ENCODE measurements at regions not wholly inside any gene's neighbourhood (a gene's known extent, or its start where the extent isn't known, plus 50 kb on each side); places are given as distances from the start of the nearest gene placed in this dataset.
"Not testable (repeated sequence)": the region's sequence is repeated elsewhere in the genome, so short reads cannot be mapped to it uniquely, and the experiment has no call there.

DNA sequence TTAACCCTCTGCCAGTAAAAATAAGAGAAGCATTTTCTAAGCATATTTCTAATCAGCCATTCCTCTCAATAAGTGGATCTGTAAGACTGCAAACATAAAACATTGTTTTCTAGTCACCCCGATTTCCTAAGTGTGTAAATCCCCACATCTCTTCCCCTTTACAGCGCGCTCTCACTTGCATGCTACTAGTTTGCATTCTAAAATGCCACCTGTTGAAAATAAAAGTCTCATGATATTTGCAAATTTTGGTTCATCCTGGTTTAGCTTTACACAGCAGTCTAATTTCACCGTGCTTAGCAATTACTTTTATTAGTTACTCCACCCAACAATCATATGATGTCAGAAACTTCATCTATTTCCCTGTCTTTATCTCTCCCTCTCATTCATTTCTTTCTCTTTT lies 1230.7 kb upstream of the ZEB2 start:
- DNase-seq = no peak

DNA sequence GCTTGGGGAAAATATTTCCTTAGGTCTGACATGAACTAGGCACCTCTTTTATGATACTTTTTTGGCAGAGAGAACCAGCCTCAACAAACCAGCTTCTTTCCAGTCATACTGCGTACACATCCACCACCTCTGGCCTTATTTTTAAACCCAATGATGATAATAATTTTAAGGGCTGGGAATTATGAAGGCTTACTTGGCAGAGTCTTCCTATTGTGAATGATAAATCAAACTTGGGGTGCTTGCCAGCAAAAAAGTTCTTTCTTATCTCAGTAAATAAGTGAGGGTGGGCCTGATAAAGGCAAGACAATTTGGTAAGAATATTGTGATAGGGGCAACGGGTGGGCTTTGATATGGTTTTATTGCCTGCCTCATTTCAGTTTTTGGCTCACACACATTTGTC lies 1230.2 kb upstream of the ZEB2 start:
- DNase-seq = no peak

DNA sequence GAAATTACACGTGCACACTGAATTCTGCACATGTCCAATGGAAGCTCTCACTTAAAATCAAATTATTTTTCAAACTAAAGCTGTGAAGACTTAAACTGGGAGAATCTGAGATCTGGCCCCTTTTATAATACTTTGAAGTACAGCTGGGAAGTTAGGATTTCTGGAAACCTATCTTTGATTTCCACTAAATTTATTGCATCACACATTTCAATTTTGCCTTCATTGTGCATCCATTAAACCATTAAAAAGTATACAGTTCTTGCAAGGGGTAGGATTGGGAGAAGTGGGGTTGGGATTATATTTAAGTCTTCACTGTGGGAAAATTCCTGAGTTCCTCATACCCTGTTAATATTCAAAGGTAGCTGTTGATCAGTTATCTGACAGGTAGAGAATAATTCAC lies 1229.6 kb upstream of the ZEB2 start:
- DNase-seq = no peak

DNA sequence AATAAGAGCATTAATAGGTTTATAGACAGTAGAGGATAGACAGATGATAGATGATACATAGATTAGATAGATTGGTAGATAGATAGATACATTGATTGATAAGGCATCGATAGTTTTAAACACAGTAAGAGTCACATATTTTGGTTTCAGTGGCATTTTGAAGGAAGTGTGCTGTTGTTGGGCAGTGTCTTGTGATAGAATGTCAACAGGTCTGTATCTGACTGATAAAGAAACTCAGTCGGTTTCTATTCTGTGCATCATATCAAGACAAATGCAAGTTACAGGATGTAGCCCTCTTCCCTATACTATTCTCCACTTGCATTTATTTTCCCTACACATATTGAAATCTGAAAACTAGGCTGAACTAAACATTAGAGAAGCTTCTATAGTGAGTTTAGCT lies 1229.0 kb upstream of the ZEB2 start:
- DNase-seq = no peak

DNA sequence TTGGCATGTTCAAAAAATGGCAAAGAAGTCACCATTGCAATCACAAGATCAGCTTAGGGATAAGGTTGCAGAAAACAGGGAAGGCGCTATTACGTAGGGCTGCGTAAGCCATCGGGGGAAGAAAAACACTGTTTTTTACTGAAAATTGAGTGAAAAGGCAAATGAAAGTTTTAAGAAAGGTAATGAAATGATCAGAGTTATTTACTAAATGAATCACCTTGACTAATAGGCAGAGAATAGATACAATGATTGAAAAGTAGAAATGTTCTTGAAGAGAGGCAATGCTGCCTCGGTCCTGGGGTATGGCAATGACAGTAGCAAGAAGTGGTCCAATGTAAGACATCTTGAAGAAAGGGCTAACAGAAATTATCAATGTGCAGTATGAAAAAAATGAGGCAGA lies 1227.8 kb upstream of the ZEB2 start:
- no peak for DNase-seq

DNA sequence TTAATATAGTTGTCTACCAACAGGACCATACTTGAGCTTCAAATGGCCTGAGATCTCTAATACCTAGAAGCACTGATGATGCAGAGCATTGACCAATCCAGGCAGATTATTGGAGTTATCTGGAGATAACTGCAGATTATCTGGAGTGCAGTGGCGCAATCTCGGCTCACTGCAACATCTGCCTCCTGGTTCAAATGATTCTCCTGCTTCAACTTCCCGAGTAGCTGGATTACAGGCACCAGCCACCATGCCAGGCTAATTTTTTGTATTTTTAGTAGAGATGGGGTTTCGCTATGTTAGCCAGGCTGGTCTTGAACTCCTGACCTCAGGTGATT lies 1225.4 kb upstream of the ZEB2 start:
- DNase-seq = not testable (repeated sequence)

DNA sequence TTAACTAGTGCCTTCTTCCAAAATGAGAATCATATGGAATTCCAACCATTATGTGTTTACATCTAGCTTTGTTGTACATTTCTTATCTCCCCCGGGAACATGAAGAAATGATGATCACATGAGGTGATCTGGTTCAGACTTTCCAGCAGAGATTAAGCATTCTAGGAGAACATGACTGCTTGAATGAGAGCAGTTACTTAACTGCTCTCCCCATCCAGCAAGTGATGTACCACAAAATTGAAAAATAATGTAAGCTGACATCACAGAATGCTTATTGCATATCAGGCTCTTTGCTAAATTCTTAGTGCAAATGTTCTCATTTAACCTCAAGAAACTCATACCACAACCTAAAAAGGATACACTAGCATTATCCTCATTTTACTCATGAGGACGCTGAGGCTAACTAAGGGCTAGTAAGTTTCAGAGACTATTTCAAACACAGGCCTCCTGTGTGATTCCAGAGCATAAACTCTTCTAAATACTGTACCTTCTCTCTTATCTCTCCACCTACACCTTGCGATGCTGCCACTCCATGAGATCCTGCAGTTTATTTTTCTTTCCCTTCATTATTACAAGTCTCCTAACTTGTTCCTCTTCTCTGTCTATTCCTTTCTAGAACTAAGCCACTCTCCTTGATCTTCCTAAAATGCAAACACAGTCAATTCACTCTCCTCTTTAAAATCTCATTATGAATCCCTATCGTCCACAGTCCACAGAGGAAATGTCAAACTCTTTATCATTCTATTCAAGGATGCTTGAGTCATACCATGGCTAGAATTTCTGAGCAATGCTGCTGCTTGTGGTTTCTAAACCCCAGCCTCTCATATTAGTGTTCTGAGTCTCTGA lies 1224.8 kb upstream of the ZEB2 start:
- DNase-seq = no peak

DNA sequence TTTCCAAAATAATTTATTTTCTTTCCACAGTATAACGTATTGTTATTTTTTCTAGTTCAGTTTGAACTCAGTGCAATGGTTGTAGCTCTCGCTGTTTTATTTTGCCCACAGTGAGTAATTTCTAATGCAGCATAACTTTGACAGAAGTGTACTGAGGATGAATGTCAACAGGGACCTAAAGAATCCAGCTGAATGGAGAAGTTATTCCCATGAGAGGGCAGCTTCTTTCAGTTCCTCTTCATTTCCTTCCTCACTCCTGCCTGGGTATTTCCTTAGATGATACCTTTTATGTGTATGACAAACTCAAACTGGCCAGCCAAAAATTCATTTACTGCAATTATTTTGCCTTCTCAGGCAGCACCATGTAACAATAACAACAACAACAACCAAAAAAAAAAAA lies 1223.1 kb upstream of the ZEB2 start:
- DNase-seq = no peak

DNA sequence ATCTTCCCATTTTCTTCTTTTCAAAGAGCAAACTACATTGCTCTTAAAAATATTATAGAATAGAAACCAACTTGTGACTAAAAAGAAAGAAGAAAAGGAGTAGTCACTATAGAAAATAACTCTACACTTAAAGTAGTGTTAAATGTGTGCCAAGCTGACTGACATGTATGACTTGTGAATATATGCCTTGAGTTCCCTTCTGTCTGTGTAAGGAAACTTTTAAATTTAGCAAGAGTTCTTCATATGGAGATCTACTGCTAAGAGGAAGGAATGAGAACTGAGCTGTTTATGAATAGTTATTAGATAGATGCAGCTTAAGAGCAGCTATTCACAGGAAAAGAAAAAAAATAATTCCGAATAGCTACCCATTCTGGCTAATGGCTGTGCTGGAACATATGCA lies 1221.7 kb upstream of the ZEB2 start:
- DNase-seq = no peak

DNA sequence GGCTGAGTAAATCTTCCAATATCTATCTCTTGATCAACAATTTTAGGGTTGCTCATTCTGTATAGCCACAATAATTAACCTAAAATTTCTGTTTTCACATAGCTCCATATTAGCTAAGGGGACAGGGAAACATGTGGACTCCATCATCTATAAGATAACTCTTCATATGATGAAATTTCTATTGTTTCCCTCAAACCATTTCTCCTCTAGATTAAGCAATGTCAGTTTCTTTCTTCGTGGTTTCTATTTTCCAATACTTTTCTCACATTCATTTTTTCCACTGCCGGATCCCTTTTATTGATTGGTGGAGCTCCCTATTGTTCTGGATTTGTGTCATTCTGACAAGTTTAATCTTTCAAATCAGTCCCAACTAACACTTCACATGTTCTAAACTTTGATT lies 1221.3 kb upstream of the ZEB2 start:
- DNase-seq = no peak

DNA sequence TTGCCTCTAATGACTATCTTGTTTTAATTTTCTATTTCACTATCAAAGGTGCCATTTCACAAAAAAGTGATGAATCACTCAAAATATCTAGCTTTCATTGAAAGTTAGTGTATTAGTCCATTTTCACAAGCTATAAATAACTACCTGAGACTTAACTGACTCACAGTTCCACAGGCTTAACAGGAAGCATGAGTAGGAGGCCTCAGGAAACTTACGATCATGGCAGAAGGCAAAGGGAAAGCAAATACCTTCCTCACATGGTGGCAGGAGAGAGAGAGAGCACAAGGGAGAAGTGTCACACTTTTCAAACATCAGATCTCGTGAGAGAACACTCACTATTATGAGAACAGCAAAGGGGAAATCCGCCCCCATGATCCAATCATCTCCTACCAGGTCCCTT lies 1220.4 kb upstream of the ZEB2 start:
- DNase-seq = no peak

DNA sequence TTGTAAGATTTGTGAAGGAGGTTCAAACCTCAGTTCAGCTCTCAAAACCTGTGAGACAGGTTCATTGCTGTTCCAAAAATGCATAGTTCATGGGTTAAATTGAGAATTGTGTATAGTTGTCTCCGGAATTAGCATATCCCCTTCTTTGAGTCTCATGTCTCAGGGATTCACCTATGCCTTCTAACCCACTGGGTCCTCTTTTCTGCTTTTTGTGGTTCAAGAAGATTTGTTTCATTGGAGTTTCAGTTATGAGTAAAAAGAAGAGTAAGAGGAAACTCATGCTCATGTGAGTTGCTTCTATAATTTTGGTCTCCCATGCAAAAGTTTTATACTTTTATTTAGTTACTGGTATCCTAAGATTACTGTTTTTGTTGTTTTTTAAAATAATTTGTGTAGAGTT lies 1219.8 kb upstream of the ZEB2 start:
- no peak for DNase-seq

DNA sequence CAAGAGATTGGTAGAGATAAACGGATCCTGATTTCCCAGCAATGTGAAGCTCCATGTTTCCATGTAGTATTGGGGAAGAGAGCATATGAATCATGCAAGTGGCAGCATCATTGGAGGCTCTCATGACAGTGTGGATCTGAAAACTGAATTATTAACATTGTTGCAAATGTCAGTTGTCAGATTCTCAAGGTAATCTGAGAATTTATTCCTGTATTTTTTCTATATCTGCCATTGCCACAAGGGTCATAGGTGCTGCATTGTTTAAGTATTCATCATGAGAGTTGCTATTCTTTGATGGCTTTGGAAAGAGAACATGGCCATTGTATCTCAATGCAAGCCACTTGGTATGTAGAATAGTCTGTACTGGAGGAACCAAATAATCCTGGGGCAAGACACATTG lies 1217.0 kb upstream of the ZEB2 start:
- DNase-seq = no peak

DNA sequence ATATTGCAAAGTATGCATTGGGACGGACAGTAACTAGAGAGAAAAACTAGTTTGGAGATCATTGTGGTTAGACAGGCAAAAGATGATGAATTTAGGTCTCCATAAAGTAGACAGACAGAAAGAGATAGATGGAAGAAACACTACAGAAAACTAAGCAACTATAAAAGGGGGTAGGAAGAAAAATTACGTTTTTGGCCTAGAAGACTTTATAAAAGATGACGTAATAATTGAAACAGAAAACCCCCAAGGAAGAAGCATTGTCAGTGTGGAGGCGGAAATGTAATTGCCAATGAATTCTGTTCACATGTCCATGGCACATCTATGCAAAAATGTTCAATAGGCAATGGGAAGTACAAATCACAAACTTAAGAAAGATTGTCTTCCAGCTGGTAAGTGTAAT lies 1211.5 kb upstream of the ZEB2 start:
- DNase-seq = no peak

DNA sequence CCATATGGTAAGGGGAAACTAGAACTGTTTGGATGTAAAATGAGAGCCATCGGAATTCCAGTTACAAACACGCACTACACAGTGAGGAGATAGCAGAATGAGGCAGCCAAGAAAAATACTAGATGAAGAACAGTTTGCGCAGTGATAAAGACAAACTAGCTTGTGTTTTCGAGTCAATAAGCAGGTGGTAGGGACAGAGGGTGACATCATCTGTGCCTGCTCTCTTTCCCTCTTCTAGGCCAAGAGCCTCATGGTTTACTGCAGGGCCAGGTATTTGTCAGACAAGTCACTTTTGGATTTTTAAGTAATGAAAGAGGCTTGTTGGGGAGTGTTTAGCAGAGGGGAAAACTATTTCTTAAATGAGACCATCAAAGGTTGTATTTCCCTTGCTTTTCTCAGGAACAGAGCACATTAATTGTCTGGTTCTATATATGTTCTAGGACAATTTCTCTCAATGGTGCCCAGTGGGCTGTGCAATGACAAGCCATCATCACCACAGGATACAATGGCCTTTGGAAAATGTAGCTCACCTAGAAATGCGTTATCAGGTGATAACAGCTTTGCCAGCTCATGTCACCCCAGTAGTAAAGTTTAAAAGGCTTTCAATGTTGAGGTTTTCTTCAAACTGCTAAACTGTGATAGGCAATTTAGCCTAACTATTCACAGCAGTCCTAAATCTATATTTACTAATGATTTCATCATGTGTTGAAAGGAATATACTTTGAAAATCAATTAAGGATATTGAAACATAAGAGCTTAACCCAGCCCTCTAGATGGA lies 1210.3 kb upstream of the ZEB2 start:
- no peak for DNase-seq

DNA sequence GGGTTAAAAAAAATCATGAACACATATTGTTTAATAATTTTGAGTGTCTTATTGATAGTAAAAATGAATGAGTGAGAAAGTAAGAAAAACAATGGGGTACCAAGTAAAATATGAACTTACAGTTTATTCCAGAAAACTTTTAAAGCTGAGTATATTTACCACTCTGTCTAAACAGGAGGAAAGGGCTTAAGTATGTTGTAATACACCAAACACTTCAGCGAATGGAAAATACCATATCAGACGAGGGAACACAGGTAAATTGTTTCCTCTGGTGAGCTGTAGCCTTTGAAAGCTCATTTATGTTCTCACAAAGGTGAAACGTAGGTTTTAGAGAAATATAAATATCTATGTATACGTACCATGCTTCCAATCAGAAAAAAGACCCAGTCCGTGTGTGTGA lies 1209.6 kb upstream of the ZEB2 start:
- DNase-seq = no peak

DNA sequence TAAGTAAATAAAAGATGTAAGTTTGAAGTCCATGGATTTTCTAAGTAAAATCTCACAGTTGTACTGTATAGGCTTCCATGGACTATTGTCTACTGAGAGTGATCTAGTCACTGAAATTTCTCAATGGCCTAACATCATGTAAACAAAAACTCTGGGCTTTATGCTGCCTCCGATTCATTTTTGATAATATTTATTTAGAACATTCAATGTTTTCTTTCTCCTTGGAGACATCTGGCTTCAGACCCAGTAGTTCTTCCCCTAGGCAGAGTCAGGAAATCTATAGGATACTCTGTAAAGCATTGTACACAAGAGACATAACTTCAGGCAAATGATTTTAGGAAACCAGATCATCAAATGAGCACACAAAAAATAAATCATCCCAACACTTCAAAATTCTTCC lies 1208.6 kb upstream of the ZEB2 start:
- no peak for DNase-seq

DNA sequence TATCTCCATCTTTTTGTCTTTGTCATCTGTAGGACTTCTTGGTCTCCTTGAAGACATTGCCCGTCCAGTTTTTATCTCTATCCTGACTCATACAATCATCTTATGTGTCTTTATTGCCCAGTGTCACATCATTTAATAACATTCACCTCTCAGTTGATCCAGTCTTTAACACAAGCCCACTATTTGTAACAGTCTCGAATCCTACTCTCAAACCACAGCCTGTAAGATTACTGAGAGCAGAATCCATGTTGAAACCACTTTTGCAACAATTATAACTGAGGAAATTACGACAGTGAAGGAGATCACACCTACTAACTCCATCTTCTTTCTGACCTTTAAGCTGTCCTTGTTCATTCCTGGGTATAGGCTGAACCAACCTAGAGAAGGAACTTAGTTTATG lies 1206.0 kb upstream of the ZEB2 start:
- DNase-seq = no peak

DNA sequence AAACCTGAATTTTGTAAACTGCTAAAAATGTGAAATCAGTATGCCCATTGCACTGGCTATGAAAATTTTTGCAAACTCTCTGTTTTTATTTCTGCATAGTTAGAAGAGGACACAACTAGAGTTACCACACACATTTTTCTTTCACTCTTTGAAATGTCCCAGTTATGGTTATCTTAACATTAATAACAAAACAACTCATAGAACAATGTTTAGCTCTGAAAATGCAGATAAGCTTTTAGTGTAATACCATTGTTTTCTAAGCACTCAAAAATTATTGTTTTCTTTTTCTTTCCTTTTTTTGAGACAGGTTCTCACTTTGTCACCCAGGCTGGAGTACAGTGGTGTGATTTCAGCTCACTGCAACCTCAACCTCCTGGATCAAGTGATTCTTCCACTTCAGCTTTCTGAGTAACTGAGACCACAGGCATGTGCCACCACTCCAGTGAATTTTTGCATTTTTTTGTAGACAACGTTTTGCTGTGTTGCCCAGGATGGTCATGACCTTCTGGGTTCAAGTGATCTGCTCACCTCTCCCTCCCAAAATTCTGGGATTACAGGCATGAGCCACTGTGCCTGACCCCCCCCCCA lies 1204.5 kb upstream of the ZEB2 start:
- no peak for DNase-seq

DNA sequence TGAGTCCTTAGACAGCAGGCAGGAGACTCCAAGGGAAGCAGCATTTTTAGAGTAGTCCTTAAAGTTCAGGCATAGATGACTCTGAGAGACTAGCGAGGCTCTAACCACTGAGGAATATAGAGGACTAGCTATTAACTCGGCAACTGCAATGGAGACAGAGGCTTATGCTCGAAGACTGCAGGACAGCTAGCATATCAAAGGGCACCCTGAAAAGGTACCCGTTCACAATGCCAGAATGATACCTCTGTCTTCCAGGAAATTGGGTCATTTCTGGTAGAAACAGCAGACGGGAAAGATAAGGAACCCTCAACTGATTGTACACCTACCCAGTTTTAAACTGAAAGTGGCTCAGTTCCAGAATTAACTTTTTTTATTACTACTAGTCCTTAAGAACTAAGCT lies 1204.0 kb upstream of the ZEB2 start:
- no peak for DNase-seq

DNA sequence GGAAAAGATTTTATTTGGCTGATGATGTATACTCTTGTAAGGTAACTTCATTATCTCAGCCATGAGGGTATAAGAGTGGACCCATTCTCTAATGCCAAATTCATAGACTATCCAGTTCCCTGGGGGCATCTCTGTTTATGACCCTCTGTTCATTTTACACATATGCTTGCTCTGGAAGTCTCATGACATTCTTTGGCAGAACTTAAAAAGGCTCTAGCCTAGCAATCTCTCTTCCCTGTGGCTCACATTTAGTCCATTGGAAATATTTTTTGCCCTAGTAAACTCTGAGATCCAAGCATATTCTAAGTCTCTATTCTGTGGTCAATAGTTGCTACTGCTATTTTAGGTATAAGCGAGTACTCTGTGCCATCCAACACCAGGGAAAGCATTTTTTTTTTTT lies 1201.8 kb upstream of the ZEB2 start:
- no peak for DNase-seq

DNA sequence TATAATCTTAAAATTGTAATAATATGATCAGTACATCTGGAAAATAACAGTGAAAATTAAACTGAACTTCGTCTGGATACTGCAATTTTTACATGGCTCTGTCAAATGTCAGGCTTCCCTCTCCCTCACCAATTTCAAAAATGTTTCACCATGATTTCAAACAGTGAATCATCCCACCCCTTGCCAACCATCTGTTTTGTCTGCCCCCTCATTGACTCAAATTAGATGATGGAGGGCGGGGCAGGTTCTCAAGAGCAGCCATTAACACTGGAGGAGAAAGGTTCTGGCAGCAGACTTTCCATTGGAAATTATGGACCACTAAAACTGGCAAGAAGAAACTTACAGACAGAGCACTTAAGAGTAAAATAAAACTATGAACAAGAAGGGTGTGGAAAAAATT lies 1195.7 kb upstream of the ZEB2 start:
- peak; percentile 5 for DNase-seq

DNA sequence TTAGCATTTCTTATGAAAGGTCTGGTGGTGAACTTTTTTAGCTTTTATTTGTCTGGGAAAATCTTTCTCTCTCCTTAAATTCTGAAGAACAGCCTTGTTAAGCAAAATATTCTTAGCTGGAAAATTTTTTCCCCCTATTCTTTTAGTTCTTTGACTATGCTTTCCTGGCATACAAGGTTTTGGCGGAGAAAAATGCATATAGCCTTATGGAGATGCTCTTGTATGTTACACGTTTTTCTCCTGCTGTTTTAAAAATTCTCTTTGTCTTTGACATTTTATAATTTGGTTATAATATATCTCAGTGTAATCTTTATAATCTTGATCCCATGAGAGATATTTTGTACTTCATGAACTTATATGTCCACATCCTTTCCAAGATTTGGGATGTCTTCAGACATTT lies 1190.4 kb upstream of the ZEB2 start:
- DNase-seq = no peak

DNA sequence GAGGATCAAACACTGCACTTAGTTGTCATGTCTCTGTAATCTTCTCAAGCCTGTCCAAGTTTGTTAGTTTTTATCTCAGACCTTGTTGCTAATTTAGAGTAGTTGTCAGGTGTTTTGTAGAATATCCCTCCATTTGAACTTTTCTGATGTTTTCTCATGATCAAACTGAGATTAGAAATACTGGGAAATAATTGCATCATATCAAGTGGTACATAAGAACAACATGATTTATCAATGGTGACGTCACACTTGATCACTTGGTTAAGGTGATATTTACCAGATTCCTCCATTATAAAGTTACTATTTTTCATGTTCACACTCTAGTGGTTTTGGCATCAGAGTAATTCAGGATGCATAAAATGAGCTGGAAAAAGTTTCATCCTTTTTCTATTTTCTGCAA lies 1182.4 kb upstream of the ZEB2 start:
- no peak for DNase-seq

Measured in NCI-H82 (cell line).